HG03457 (cell line): ENCODE measurements at regions not wholly inside any gene's neighbourhood (a gene's known extent, or its start where the extent isn't known, plus 50 kb on each side); places are given as distances from the start of the nearest gene placed in this dataset.

ENCODE experiments used
- ATAC-seq: cut with Tn5 transposase; IDR thresholded peaks from one replicate; pipeline ENCODE4 v1.9.1; 2021; ENCODE audit warnings: moderate number of reproducible peaks; ENCODE audit not compliant: unreplicated experiment

DNA sequence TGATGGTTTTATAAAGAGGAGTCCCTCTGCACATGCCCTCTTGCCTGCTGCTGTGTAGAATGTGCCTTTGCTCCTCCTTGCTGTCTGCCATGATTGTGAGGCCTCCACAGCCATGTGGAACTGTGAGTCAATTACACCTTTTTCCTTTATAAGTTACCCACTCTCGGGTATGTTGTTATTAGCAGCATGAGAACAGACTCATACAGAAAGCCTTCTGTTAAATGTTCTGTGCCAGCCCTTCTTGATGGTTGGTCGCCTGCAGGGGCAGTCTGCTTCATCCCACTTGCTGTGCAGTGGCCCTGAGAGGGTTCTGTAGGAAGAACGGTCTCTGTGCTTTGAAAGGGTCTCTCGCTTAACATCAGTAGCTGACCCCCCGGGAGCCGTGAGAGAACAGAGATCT is 248.9 kb upstream of the IGFBP3 start:
- no peak for ATAC-seq

DNA sequence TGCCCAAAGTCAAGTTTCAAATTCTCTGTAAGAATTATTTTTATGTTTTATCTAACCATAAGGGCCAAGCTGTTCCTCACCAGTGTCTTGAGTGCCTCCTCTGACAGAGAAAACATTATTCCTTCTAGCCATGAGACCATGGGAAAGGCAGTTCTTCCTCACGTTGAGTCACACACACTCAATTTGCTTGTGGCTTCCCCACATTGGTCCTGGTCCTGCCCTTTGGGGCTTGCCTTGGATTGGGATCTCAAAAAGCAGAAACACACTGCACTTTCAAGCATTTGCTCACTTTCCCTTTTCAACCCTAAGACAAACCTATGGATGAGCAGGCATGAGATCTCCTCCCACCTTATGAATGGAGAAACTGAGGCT is 248.3 kb upstream of the IGFBP3 start:
- ATAC-seq = no peak

DNA sequence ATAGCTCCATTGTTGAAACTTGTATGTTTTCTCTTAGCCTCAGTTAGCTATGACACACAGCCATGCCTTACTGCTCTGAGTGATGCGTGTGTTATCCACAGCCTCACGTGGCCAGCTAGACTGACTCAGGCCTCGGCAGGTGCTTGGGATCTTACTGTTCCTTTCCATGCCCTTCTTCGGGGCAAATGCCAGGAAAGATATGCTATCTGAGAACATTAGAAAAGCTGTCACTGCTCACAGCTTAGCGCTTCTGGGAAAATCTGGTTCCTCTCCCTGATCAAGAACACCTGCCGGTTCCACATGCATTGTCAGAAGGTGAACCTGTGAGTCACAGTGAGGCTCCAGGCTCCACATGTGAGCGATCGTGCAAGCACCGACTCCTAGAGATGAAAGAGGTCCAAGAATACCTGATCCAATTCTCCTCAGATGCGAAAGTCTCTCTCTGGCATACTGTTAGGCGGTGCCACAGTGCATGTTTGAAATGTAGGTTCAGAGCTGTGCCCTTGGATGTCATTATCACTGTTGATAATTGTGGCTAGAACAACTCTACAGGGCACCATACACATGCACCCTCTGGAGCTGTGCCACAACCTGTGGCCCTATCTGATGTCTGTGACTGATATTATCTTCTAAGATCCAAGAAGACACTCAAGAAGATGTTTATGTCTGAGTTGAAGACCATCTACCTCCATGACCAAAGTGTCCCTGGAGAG is 247.8 kb upstream of the IGFBP3 start:
- no peak for ATAC-seq

DNA sequence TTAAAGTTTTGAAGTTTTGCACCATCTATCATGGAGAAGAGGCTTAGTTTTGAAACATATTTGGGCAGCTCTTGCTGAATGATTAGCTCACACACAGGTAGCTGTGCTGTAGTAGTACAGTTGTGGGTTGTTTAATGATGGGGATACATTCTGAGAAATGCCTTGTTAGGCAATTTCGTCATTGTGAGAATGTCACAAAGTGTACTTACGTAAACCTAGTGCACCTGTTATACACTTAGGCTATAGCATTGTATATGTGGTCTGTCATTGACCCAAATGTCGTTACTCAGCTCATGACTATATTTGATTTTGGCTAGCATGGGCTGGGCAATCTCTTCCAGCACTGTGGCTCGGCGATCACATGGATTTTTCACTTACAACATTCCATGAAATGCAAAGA is 247.2 kb upstream of the IGFBP3 start:
- ATAC-seq = no peak

DNA sequence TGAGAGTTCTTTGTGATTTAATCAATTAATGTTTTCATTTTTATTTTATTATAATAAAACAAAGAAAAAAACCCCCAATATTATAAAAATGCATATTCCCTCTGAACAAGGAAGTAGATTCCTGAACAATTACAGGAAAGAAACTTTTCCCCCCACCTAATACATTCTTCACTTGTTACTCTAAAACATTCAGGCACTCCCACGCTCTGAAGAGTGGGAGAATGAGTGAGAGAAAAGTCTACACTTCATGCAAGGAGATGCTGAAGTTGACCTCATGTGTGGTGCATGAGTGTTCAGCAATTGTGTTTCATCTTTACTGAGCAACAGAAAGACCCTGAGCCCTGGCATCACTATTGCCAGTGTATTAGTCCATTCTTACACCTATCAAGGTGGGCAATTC is 244.2 kb upstream of the IGFBP3 start:
- ATAC-seq = no peak

DNA sequence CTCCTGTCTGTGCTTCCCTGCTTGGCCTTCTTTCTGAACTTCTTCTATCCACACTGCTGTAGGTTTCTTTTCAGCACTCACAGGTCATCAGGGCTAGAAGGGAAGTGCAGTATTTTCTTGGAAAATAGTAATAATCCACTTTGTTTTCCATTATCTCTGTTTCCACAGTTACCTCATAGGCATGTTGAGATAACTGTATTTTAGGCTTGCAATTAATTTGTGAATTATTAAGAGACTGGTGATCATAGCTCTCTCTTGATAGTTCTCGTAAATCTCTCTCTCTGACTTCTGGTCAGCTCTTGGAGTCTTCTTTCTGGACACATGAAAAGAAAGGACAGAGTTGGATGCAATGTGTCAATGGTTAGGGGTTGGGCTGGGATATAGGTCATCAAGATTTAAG is 243.6 kb upstream of the IGFBP3 start:
- no peak for ATAC-seq

DNA sequence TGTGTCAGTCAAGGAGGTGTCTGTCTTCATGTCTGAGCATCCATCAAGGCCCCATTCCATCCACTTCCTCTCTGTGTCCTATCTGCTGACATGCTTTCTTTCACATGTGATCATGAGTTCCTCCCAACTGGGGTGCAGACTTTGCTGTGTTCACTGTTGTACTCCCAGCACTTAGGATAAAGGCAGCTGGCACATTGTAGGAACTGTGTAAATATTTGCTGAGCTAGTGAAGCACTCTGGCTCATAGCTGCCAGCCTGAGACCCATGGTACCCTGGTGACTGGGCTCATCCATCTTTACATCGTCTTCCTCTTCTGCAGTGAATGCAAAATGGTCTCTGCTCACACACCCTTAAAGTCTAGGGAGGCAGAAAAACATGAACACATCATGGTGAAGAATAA is 242.2 kb upstream of the IGFBP3 start:
- no peak for ATAC-seq

DNA sequence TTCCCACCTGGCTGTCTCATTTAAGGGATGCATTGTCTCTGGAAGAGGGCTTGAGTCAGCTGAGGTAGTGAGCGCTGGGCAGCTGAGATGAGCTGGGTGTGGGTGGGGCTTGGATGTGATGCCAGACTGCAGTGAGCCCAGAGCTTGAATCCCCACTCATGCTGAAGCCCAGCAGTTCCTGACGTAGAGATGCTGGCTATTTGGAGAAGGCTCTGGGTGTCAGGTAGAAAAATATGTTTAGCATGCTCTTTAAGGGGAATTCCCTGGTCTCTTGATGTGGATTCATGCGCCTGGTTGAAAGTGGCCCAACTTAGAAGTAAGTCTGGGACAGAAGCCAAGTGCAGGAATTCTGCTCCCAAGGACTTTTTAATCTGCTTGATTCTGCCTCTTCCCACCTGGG is 241.5 kb upstream of the IGFBP3 start:
- ATAC-seq = no peak

DNA sequence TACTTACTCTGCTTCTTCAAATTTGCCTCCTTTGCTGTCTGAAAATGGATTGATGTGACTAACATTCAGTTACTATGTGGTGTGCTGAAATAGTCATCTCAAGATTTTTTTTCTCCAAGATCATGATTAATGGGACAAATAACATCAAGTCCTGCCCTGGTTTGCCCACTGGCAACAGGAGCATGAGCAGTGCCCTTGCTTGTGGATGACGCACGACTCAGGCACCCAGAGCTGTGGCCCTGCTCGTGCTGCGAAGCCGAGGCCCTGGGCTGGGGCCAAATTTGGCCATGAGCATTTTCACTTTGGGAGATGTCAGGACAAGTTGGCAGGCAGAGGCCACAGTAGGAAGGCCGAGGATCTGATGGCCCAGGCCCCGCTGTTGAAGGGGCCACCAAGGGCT is 239.8 kb upstream of the IGFBP3 start:
- no peak for ATAC-seq

DNA sequence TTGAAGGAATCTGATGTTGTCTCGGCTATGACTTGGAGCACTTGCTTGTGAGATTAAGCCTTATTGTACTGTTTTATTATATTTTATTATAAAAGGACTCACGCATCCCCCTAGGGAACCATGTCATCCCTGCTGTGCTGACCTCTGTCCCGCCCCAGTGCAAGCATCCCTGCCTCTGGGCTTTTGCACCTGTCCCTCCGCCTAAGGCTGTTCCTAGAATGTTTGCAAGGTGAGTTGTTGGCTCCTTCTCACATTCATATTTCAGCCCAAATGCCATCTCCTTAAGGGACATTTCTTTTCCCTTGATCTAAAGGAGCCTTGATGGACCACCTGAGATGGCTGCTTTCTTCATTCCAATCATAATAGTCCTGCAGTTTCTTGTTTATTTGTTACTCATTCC is 236.9 kb upstream of the IGFBP3 start:
- ATAC-seq = no peak

DNA sequence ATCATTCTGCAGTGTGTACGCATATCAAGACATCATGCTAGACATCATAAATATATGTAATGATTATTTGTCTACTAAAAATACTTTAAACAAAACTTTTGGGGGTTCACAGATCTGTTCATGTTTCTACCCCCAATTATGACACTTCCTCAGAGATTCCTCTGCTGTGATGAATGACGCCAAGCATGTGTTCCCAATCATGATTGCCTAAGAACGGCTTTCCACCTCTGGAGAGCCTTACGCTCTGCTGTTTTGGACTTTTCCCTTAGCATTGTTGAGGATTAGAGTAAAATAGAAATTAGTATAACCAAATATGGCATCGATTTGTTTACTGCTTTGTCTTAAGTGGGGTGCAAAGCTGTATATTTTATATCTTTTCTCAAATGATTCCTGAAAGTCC is 236.3 kb upstream of the IGFBP3 start:
- ATAC-seq = no peak

DNA sequence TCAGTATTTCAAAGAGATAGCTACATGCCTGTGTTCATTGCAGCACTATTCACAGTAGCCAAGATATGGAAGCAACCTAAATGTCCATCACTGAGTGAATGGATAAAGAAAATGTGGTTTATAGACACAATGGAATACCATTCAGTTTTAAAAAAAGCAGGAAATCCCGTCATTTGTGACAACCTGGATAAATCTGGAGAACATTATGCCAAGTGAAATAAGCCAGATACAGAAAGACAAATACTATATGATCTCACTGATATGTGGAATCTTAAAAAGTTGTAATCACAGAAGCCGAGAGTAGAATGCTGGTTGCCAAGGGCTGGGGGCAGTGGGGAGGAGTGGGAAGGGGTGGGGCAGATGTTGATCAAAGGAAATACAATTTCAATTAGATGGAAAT is 235.8 kb upstream of the IGFBP3 start:
- no peak for ATAC-seq

DNA sequence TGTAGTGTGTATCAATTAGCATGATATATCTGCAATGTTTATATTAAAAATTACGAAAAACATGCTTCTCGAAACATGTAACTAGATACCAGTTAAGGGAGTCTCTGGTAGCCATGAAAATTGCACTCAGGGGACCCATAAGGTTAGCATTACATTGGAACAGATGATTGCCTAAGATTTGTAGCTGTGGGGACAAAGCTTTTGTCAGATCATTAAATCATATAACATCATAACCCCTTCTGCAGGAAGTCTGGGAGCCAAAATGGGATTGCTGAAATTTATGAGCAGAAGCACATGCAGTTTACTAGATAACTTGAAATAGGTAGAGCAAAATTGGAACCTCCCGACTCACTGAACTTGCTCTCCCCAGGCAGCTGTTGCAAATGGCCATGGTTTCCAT is 235.0 kb upstream of the IGFBP3 start:
- no peak for ATAC-seq

DNA sequence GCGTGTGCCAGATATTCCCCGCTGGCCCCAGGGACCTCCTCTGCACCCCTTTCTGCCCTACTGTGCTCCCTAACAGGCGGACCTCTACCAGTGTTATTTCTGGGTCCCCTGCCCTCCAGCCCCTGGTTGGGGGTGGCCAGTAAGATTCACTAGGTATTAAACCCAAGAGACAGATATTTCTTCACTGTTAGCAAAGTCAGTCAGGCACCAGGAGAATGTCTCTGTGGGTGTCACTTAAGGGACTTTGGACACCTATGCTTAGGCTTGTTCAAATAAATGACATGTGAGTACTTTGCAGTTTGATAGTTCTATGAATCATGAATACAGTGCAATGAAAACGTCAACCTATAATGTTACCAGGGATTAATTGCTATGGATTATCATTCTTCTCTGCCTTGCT is 234.3 kb upstream of the IGFBP3 start:
- ATAC-seq = no peak

DNA sequence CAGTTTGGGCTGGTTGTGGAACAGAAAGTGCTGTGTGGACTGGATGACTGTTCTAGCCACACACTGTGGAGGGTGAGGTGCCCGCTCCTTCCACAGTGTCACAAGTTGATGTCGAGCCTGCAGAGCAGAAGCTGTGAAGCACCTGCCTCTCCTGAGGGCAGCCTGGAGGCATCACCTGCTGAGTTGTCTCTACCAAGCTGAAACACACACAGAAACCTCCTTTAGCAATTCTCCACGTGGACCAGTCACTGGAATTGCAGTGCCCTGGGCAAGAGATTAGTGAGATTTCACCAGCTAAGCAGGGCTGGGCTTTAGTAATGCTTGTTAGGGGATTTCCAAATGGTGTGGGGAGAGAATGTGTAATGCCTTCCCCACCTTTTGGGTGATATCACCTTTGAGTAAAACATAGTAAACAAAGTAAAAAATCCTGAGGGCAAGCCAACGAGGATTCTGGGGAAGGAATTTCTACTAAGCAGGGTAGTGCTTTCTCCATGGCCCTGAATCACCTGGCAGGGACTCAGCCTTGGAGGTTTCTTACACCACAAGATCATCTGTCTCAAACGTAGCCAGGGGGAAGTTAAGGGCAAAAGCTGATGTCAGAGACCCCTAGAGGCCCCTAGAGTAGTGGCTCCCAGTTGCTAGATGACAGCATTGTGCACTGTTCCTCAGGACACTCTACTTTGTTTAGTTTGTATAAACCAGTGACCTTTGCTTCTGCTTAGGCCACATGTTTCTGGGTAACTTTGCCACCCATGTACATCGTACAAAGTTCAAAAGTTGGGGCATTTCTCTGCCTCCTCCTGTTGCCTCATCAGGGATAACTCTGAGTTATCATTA is 233.1 kb upstream of the IGFBP3 start:
- ATAC-seq = no peak

DNA sequence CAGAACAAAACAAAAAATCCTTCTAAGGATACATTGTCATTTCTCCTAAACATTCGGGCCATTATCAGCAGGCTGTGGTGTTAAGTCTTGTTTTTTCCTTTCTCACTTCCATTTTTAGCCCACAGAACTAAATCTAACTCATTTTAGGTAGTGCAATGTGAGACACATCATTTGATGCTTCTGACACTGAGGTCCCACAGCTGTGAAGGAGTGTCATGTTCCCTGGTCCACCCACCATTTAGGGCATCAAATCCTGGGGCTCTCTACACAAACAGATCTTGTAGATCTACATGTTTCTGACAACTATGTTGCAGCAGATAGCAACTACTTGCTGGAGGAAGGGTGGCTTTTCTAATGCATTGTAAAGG is 232.5 kb upstream of the IGFBP3 start:
- ATAC-seq = no peak

DNA sequence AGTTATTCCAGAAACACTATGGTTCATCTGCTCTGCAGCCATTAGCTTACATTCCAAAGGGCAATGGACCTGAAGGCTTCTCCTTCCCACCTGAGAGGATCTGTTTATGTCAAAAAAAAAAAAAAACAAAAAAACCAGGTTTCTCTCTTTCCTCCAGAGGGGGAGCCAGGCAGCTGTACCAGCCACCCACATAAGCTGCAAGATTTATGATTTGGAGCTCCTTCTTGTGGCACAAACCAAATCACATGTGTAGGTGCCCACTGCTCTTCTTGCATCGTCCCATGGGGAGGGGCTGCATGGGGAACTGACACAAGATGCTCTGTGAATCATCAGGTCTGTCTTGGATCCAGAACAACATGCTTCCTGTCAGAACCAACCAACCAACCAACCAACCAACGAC is 231.6 kb upstream of the IGFBP3 start:
- no peak for ATAC-seq

DNA sequence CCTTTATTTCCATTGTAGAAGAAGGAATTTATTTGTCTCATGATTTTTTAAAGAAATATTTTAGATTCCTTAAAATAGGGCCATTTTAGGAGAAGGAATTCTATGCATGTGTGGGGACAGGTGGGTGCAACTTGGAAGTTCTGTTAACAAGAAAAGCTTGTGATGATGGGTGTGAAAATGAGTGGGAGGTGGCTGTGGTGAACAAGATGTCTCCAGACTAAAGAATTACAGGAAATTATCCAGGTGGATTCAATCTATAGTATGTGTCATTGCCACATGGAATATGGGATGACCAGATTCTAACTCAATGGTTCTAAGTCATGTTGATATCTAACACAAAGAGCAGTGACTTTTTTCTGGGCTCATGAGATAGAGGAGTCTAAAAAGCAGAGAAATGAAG is 229.6 kb upstream of the IGFBP3 start:
- no peak for ATAC-seq

DNA sequence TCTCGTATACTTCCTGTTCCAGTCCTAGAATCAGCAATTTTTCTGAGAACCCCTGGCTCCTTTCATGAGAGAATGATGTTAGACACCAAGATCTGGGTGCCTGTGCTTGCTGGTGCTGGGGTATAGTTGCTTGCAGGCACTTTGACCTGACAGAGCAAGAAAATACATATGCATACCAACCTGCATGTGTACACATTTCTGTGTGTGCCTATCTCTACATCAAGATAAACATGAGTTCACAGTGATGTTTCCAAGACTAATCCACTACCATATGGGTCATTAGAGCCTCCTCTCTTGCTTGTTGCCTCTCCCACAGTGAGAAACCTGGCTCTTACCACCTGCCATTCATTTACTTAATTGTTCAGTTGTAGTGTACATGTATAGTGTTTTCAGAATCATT is 229.1 kb upstream of the IGFBP3 start:
- no peak for ATAC-seq

DNA sequence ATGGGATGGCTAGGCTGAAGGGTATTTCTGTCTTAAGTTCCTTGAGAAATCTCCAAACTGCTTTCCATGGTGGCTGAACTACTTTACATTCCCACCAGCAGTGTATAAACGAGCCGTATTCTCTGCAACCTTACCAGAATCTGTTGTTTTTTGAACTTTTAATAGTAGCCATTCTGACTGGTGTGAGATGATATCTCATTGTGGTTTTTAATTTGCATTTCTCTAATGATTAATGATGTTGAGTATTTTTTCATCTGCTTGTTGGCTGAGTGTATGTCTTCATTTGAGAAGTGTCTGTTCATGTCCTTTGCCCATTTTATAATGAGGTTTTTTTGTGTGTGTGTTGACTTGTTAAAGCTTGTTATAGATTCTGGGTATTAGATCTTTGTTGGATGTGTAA is 226.8 kb upstream of the IGFBP3 start:
- ATAC-seq = no peak

DNA sequence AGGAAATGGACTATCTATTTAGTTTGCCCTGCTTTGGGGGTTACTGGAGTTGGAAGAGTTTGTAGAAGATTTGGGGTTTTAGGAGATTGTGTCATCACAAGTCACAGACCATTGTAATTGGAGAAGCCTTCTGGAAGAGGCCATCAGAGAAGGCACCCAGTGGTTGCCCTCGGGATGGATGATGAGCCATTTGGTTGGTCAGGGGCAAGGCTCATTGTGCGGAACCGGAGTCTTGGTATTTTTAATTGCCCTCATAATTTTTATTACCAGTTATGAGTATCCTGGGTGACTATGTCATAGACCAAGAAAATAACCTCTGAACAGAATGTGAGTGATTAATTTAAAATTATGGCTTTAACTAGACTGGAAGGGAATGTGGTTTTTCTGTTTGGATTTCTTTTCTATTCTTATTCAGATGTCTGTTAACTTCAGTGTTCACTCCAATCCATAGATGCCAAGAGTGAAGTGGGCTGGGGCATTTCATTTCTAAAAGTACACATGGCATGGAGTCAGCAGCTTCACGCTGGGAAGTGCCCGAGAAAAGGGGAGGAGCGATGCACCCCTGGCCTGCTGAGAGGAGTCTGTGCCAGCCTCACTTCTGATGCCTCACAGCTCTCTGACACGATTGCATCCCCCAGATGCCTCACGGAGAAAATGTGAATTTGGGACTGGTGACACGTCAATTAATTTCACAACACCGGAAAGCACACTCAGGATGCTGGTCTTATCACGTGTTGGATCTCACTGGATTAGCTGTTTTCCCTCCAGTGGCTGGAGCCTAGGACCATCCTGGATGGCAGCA is 225.6 kb upstream of the IGFBP3 start:
- no peak for ATAC-seq

DNA sequence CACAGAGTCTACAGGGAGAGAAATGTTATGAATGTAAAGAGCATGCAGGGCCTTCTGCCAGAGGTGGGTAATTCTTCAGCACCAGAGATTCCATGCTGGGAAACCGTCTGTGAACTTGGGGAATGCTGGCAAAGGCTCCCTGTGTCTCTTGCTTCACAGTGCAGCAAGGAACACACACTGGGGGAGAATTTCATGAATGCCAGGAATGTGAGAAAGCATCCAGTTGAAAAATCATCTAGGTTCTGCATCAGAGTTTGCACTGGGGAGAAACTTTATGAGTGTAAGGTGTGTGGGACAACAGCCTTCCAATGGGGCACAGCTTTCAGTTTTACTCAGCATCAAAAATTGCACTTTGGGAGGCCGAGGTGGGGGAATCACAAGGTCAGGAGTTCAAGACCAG is 224.3 kb upstream of the IGFBP3 start:
- ATAC-seq = no peak
